ENCODE measurements at regions not wholly inside any gene's neighbourhood (a gene's known extent, or its start where the extent isn't known, plus 50 kb on each side); places are given as distances from the start of the nearest gene placed in this dataset.

GRCh38 chr1:238552271-238552670, 661.5 kb upstream of the ZP4 start:
- Histone ChIP-seq H3K4me3 (ENCODE audit: low read depth, low read length) (no peak overlapping the region), H3K9me3 (ENCODE audit: control insufficient read depth, insufficient read depth, low read depth, low read length) (no peaks in the 10 kb centered on the region), H3K36me3 (ENCODE audit: control insufficient read depth in 2 of 2, insufficient read depth in 1 of 2, low read length in 2 of 2) (no peaks in the 10 kb centered on the region), H3K27ac (ENCODE audit: extremely low read depth, low read depth, low read length) (no peak overlapping the region), H3K4me1 (ENCODE audit: control insufficient read depth, insufficient read depth, low read length) (no peaks in the 10 kb centered on the region)
- no peak for TF ChIP-seq ZNF664 (tag by site-specific recombination; IDR thresholded peaks at IDR 0.05)
- no peak for TF ChIP-seq ZNF155 (tag by site-specific recombination; IDR thresholded peaks at IDR 0.05)
- no peak for TF ChIP-seq ZNF10 (tag by site-specific recombination; IDR thresholded peaks at IDR 0.05)
- TF ChIP-seq MEIS1 (CRISPR knock-in tag; IDR thresholded peaks at IDR 0.05; ENCODE audit: borderline replicate concordance): no peak
- TF ChIP-seq SALL2 (tag by site-specific recombination; IDR thresholded peaks at IDR 0.05; ENCODE audit: borderline replicate concordance): no peak
- TF ChIP-seq INSM2 (tag by site-specific recombination; IDR thresholded peaks at IDR 0.05): no peak
- no peak for TF ChIP-seq ZSCAN16 (tag by site-specific recombination; IDR thresholded peaks at IDR 0.05)
- no peak for TF ChIP-seq ZNF280D (tag by site-specific recombination; IDR thresholded peaks at IDR 0.05)
- no peak for TF ChIP-seq ZBTB7A (tag by site-specific recombination; IDR thresholded peaks at IDR 0.05; ENCODE audit: low read depth)
- no peak for TF ChIP-seq HIC1 (tag by site-specific recombination; IDR thresholded peaks at IDR 0.05)
- TF ChIP-seq ZNF510 (tag by site-specific recombination; IDR thresholded peaks at IDR 0.05; ENCODE audit: insufficient replicate concordance): no peak
- TF ChIP-seq ZNF658 (tag by site-specific recombination; IDR thresholded peaks at IDR 0.05): no peak
- no peak for TF ChIP-seq REPIN1 (tag by site-specific recombination; IDR thresholded peaks at IDR 0.05; ENCODE audit: low read depth)
- POLR2A ChIA-PET: no interaction called here
- CTCF ChIA-PET: interaction anchor here (0.6 kb wide), 1 partner anchor 15 kb away, joined by 4 read pairs; no protein-coding TSS in a partner anchor

GRCh38 chr1:238549137-238549536, 658.4 kb upstream of the ZP4 start:
- POLR2A ChIA-PET: no interaction called here
- CTCF ChIA-PET: no interaction called here
- no peaks in the 10 kb centered on the region for H3K4me1 ChIP-seq (ENCODE audit: control insufficient read depth, insufficient read depth, low read length)
- TF ChIP-seq ZNF354C (tag by site-specific recombination; IDR thresholded peaks at IDR 0.05; ENCODE audit: borderline replicate concordance, low read depth) (no peak), WT1 (tag by site-specific recombination; IDR thresholded peaks at IDR 0.05) (no peak), ZNF701 (tag by site-specific recombination; IDR thresholded peaks at IDR 0.05) (no peak), ZNF558 (tag by site-specific recombination; IDR thresholded peaks at IDR 0.05) (no peak), ZNF2 (tag by site-specific recombination; IDR thresholded peaks at IDR 0.05) (no peak), MEIS1 (CRISPR knock-in tag; IDR thresholded peaks at IDR 0.05; ENCODE audit: borderline replicate concordance) (no peak), ZNF341 (tag by site-specific recombination; IDR thresholded peaks at IDR 0.05; ENCODE audit: low read depth) (no peak), KLF7 (tag by site-specific recombination; IDR thresholded peaks at IDR 0.05; ENCODE audit: borderline replicate concordance) (no peak), ZNF510 (tag by site-specific recombination; IDR thresholded peaks at IDR 0.05; ENCODE audit: insufficient replicate concordance) (no peak), ZSCAN30 (tag by site-specific recombination; IDR thresholded peaks at IDR 0.05) (no peak), ZSCAN18 (tag by site-specific recombination; IDR thresholded peaks at IDR 0.05) (no peak), ZFP3 (tag by site-specific recombination; IDR thresholded peaks at IDR 0.05; ENCODE audit: low read depth) (no peak), ZNF335 (tag by site-specific recombination; conservative IDR thresholded peaks at IDR 0.05) (no peak)

More at GRCh38 chr1:238549137-238549536, 658.4 kb upstream of the ZP4 start:
- no peak overlapping the region for H3K4me3 ChIP-seq (ENCODE audit: low read depth, low read length)
- no peaks in the 10 kb centered on the region for H3K9me3 ChIP-seq (ENCODE audit: control insufficient read depth, insufficient read depth, low read depth, low read length)
- no peaks in the 10 kb centered on the region for H3K36me3 ChIP-seq (ENCODE audit: control insufficient read depth in 2 of 2, insufficient read depth in 1 of 2, low read length in 2 of 2)
- no peak overlapping the region for H3K27ac ChIP-seq (ENCODE audit: extremely low read depth, low read depth, low read length)
